ENCODE measurements at regions not wholly inside any gene's neighbourhood (a gene's known extent, or its start where the extent isn't known, plus 50 kb on each side); places are given as distances from the start of the nearest gene placed in this dataset.
A peak's percentile ranks its signal among the peaks of the same experiment; 100 is the strongest.

- no peak for DNase-seq (ENCODE audit: low read depth, low spot score)
Measured at GRCh38 chr6:166774770-166775169, 147.7 kb upstream of the RPS6KA2 start.

- no peak for DNase-seq (ENCODE audit: low read depth, low spot score)
Measured at GRCh38 chr6:166774292-166774691, 147.2 kb upstream of the RPS6KA2 start.

GRCh38 chr6:166772518-166772917 is 145.5 kb upstream of the RPS6KA2 start:
- DNase-seq (ENCODE audit: low read depth, low spot score): no peak

GRCh38 chr6:166771701-166772100 is 144.7 kb upstream of the RPS6KA2 start:
- no peak for DNase-seq (ENCODE audit: low read depth, low spot score)

GRCh38 chr6:166770216-166771116 is 143.4 kb upstream of the RPS6KA2 start:
- DNase-seq (ENCODE audit: low read depth, low spot score): no peak

GRCh38 chr6:166769648-166770047 is 142.6 kb upstream of the RPS6KA2 start:
- DNase-seq (ENCODE audit: low read depth, low spot score): no peak

GRCh38 chr6:166768761-166769160 is 141.7 kb upstream of the RPS6KA2 start:
- no peak for DNase-seq (ENCODE audit: low read depth, low spot score)

GRCh38 chr6:166767230-166767629 is 140.2 kb upstream of the RPS6KA2 start:
- DNase-seq (ENCODE audit: low read depth, low spot score): no peak

GRCh38 chr6:166766769-166767168 is 139.7 kb upstream of the RPS6KA2 start:
- no peak for DNase-seq (ENCODE audit: low read depth, low spot score)

- DNase-seq (ENCODE audit: low read depth, low spot score): no peak
Measured at GRCh38 chr6:166765234-166765541, 138.1 kb upstream of the RPS6KA2 start.

GRCh38 chr6:166764473-166765233 is 137.6 kb upstream of the RPS6KA2 start:
- DNase-seq (ENCODE audit: low read depth, low spot score): no peak

- DNase-seq (ENCODE audit: low read depth, low spot score): no peak
Measured at GRCh38 chr6:166763606-166764472, 136.8 kb upstream of the RPS6KA2 start.

- DNase-seq (ENCODE audit: low read depth, low spot score): no peak
Measured at GRCh38 chr6:166761801-166762200, 134.8 kb upstream of the RPS6KA2 start.

- DNase-seq (ENCODE audit: low read depth, low spot score): no peak
Measured at GRCh38 chr6:166760288-166760687, 133.2 kb upstream of the RPS6KA2 start.

GRCh38 chr6:166758136-166758704 is 131.2 kb upstream of the RPS6KA2 start:
- DNase-seq (ENCODE audit: low read depth, low spot score): no peak

GRCh38 chr6:166757232-166758135 is 130.4 kb upstream of the RPS6KA2 start:
- peak; percentile 46 for DNase-seq (ENCODE audit: low read depth, low spot score)

GRCh38 chr6:166754218-166755030 is 127.4 kb upstream of the RPS6KA2 start:
- no peak for DNase-seq (ENCODE audit: low read depth, low spot score)

GRCh38 chr6:166752928-166753721 is 126.1 kb upstream of the RPS6KA2 start:
- no peak for DNase-seq (ENCODE audit: low read depth, low spot score)

GRCh38 chr6:166752097-166752496 is 125.0 kb upstream of the RPS6KA2 start:
- DNase-seq (ENCODE audit: low read depth, low spot score): no peak

All from astrocyte of the hippocampus (primary cell).